ENCODE measurements at regions not wholly inside any gene's neighbourhood (a gene's known extent, or its start where the extent isn't known, plus 50 kb on each side); places are given as distances from the start of the nearest gene placed in this dataset.

DNA sequence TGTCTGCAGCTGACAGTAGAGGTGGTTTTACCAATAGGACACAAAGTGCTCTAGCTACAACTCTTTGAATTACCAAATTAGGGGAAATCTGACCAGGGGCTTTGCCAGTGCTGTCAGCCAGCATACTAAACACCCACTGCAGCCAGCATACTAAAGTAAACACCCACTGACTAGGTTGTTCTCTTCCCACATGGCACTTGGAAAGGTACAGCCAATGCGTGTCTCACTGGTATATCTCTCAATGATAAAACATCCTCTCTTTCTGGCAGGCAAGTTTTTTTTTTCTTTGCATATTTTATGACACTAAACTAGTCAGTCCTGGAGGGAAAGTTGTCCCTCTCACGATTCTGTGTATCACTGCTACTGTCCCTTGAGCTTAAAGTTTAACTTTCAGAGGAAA lies 216.1 kb downstream of the TLE1 start:
- H3K4me3 Mint-ChIP-seq = no peak overlapping the region
- no peaks in the 10 kb centered on the region for H3K36me3 Mint-ChIP-seq (ENCODE audit: low read depth)
- no peak overlapping the region for H3K27ac Mint-ChIP-seq
- no peaks in the 10 kb centered on the region for H3K27me3 Mint-ChIP-seq
- DNase-seq = no peak
- H3K9me3 Mint-ChIP-seq = no peaks in the 10 kb centered on the region
- no peaks in the 10 kb centered on the region for H3K4me1 Mint-ChIP-seq (ENCODE audit: low read depth)

DNA sequence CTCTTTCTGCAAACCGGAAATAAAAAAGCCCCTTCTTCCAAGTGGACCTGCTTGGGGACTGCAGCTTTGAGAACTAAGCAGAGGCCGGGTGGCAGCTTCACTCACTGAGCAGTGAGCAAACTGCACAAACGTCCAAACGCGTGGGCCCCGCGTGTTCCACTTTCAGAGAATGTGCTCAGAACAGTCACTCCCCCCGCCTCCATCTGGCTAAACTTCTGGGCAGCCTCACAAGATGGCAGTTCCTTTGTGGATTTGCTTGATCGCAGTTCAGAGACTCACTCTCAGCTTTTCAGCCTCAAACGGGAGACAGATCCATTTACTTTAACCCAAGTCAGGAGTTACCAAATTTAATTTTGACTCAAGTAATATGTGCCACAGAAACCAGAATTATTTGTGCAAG lies 216.6 kb downstream of the TLE1 start:
- H3K27me3 Mint-ChIP-seq = no peaks in the 10 kb centered on the region
- no peak overlapping the region for H3K27ac Mint-ChIP-seq
- no peak for DNase-seq
- H3K36me3 Mint-ChIP-seq (ENCODE audit: low read depth) = no peaks in the 10 kb centered on the region
- H3K9me3 Mint-ChIP-seq = no peaks in the 10 kb centered on the region
- no peaks in the 10 kb centered on the region for H3K4me1 Mint-ChIP-seq (ENCODE audit: low read depth)
- no peak overlapping the region for H3K4me3 Mint-ChIP-seq

DNA sequence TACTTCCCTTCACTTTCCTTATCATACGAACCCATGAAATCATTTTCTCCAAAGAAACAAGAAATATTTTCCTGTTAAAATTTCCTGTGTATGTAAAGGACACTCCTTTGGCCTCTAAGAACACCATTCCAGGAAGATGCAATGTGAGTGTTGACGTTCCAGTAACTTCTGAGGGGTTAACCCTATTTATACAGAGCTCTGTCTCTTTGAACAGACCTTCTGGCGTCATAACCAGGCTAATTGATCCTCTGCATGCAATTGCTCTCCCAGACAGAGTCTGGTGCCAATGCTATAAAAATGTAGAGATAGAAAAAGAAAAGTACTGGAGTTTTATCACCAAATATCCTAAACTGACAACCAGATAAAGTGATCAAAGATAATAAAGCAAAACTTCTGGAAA lies 218.5 kb downstream of the TLE1 start:
- no peak overlapping the region for H3K27ac Mint-ChIP-seq
- no peak overlapping the region for H3K4me3 Mint-ChIP-seq
- no peak for DNase-seq
- H3K27me3 Mint-ChIP-seq = no peaks in the 10 kb centered on the region
- H3K9me3 Mint-ChIP-seq = no peaks in the 10 kb centered on the region
- no peaks in the 10 kb centered on the region for H3K36me3 Mint-ChIP-seq (ENCODE audit: low read depth)
- H3K4me1 Mint-ChIP-seq (ENCODE audit: low read depth) = no peaks in the 10 kb centered on the region

DNA sequence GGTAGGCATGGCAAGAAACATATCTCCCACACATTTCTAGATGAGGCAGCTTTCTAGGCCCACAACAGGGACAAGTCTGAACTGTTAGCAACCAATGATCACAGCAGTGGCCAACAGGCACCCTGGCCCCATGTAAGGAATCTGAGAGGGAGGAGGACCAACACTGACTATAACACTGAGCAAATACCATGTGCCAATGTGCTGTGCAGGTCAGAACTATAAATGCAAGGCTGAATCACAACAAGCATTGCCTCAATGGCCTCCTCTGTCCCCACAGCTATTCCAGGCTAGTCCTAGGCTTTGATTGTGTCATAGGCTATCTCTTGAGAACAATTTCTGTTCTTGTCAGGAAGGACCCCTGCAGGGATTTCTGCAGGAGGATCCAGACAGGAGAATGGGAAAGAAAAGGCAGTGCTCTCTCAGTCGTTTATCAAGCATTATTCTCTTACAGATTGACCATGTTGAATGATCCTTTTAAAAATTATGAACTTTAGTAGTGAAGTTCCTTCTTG lies 221.2 kb downstream of the TLE1 start:
- no peak for DNase-seq
- Mint-ChIP-seq H3K36me3 (ENCODE audit: low read depth) (no peaks in the 10 kb centered on the region), H3K4me3 (no peak overlapping the region), H3K9me3 (no peaks in the 10 kb centered on the region), H3K27ac (no peak overlapping the region), H3K4me1 (ENCODE audit: low read depth) (no peaks in the 10 kb centered on the region), H3K27me3 (no peaks in the 10 kb centered on the region)

DNA sequence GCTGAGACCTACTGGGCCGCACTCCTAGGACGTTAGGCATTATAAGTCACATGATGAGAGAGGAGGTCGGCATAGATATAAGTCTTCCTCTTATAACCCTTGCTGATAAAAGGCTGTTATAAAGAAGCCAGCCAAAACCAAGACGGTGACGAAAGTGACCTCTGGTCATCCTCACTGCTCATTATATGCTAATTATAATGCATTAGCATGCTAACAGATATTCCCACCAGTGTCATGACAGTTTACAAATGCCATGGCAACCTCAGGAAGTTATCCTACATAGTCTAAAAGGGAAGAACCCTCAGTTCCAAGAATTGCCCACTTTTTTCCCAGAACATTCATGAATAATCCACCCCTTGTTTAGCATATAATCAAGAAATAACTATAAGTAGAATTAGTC lies 222.4 kb downstream of the TLE1 start:
- Mint-ChIP-seq H3K4me1 (ENCODE audit: low read depth) (no peaks in the 10 kb centered on the region), H3K36me3 (ENCODE audit: low read depth) (no peaks in the 10 kb centered on the region), H3K27me3 (no peaks in the 10 kb centered on the region), H3K27ac (no peak overlapping the region), H3K9me3 (no peaks in the 10 kb centered on the region), H3K4me3 (no peak overlapping the region)
- no peak for DNase-seq

DNA sequence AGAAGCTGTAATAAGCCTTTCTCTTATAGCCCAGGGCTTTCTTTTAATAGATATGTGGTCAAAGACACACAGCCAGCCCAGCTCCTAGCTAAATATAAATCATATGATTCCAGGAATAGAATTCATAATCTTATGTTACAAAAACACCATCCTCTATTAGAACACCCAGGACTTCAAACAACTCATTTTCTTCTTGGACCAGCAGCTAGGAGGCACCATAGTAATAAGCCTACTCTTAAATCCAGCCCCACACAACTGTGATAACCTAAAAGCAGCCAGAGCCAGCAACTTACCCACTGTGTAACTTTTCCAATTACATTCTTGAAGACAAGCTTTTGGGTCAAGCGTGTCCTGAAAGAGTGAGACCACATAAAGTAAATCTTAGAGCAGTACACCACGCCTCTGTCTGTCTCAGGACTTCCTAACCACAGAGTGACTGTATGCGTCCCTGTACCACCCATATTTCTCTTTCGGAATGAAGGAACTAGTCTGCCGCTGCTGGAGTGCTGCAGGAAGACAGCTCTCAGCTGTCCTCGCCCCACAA lies 223.8 kb downstream of the TLE1 start:
- Mint-ChIP-seq H3K4me3 (no peak overlapping the region), H3K9me3 (no peaks in the 10 kb centered on the region), H3K27ac (no peak overlapping the region), H3K27me3 (no peaks in the 10 kb centered on the region), H3K36me3 (ENCODE audit: low read depth) (no peaks in the 10 kb centered on the region), H3K4me1 (ENCODE audit: low read depth) (no peaks in the 10 kb centered on the region)
- DNase-seq = no peak

DNA sequence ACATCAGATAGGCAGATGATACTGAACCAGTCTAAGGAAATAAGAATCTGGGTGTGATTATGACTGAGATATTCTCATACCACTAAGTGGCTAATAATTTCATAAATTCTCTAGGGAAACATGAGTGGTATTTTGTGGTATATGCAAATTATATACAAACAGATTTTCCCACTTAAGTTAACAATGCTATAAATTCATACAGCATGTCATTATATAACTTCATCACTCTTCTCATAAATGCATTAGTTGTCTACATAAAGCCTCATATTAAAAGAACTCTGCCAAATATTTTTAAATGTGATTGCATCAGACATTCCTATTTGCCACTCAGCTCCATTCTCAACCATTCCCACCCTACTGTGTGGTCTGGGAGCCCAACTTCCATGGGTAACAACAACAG lies 226.5 kb downstream of the TLE1 start:
- no peak for DNase-seq

DNA sequence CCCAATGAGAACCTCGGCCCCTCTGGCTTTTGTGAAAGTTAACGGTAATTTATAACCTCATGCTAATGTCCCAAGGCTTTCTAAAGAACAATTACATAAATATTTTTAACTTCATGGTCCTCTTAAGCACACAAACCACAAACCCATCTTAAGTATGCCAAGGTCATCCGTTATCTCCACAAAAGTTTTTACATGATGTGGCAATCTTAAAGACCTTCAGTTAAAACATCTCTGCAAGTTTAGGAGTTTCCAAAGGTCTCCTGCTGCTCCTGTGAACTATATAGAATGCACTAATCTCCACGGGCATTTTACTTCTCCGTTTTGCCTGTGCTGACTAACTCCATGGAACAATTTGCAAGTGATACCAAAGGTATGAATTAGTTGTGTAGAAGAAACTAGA lies 228.2 kb downstream of the TLE1 start:
- no peak for DNase-seq

More for the DNA sequence above, 226.5 kb downstream of the TLE1 start:
- Mint-ChIP-seq H3K4me3 (no peak overlapping the region), H3K36me3 (ENCODE audit: low read depth) (no peaks in the 10 kb centered on the region), H3K9me3 (no peaks in the 10 kb centered on the region), H3K4me1 (ENCODE audit: low read depth) (no peaks in the 10 kb centered on the region), H3K27ac (no peak overlapping the region), H3K27me3 (no peaks in the 10 kb centered on the region)

DNA sequence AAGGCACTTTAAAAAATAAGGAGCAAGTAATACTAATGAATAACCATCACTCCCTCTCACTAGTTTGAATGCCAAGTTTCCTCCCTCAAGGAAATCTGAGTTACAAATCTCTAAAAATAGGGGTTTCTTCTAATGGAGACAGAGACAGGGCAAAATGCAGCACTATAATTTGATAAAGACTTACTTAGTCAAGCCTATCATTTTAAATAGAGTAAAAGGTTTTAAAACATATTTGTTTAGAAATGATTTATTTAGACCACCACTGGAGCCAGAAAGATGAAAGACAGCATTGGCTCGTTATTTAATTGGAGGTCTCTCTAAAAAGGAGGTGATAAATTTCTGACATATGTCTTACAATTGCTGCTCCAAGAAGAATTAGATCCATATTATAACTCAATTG lies 228.7 kb downstream of the TLE1 start:
- no peaks in the 10 kb centered on the region for H3K36me3 Mint-ChIP-seq (ENCODE audit: low read depth)
- no peaks in the 10 kb centered on the region for H3K4me1 Mint-ChIP-seq (ENCODE audit: low read depth)
- DNase-seq = no peak
- H3K27me3 Mint-ChIP-seq = no peaks in the 10 kb centered on the region
- peaks cover 4% of the 10 kb centered on the region for H3K9me3 Mint-ChIP-seq
- no peak overlapping the region for H3K27ac Mint-ChIP-seq
- H3K4me3 Mint-ChIP-seq = no peak overlapping the region

More for the DNA sequence above, 228.2 kb downstream of the TLE1 start:
- Mint-ChIP-seq H3K27me3 (no peaks in the 10 kb centered on the region), H3K9me3 (peaks cover 4% of the 10 kb centered on the region), H3K27ac (no peak overlapping the region), H3K4me3 (no peak overlapping the region), H3K4me1 (ENCODE audit: low read depth) (no peaks in the 10 kb centered on the region), H3K36me3 (ENCODE audit: low read depth) (no peaks in the 10 kb centered on the region)

DNA sequence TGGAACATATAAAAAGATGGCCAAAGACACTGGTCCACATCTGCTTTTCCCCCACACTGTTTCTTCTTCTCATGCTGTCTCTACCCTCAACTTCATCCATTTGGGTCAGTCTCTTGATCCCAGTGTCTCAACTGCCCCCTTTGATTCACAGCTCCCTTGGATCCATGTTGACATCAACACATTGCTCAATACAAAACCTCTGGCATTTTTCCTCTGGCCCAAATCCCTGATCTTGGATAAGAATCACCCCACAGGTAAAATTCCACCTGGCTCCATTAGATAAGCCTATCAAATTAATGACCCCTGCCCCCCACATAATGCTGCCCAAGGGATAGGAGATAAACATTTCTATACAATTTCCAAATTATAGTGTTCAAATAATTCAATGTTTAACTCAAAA lies 229.8 kb downstream of the TLE1 start:
- H3K36me3 Mint-ChIP-seq (ENCODE audit: low read depth) = no peaks in the 10 kb centered on the region
- DNase-seq = no peak
- no peak overlapping the region for H3K4me3 Mint-ChIP-seq
- no peaks in the 10 kb centered on the region for H3K27me3 Mint-ChIP-seq
- peaks cover 4% of the 10 kb centered on the region for H3K9me3 Mint-ChIP-seq
- no peak overlapping the region for H3K27ac Mint-ChIP-seq
- no peaks in the 10 kb centered on the region for H3K4me1 Mint-ChIP-seq (ENCODE audit: low read depth)

DNA sequence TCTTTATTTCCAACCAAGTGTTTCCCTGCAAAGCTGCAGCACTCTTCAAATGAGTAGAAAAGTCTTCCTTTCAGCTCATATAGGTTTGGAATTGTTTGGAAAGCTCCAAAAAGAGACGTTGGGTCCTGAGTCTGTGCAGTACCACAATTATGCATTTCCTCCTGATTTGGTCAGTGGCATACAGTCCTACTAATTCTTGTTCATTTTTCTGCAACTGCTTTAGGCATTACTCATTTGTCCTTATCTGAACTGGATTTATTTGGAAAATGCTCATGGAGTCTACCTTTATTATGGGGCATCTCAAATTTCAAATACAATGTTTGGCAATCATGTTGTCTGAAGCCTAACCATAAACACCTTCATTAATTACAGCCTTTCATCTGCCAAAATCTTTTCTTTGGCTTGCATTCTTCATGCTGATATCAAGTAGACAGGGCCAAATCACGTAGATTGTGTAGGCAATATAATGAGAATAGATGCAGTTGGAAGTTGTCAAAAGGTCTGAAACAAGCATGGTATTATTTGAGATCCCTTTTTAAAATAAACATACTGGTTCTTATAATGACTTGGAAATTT lies 232.8 kb downstream of the TLE1 start:
- H3K4me1 Mint-ChIP-seq (ENCODE audit: low read depth) = no peaks in the 10 kb centered on the region
- peaks cover 4% of the 10 kb centered on the region for H3K9me3 Mint-ChIP-seq
- no peaks in the 10 kb centered on the region for H3K27me3 Mint-ChIP-seq
- no peak overlapping the region for H3K4me3 Mint-ChIP-seq
- no peak overlapping the region for H3K27ac Mint-ChIP-seq
- no peak for DNase-seq
- no peaks in the 10 kb centered on the region for H3K36me3 Mint-ChIP-seq (ENCODE audit: low read depth)

DNA sequence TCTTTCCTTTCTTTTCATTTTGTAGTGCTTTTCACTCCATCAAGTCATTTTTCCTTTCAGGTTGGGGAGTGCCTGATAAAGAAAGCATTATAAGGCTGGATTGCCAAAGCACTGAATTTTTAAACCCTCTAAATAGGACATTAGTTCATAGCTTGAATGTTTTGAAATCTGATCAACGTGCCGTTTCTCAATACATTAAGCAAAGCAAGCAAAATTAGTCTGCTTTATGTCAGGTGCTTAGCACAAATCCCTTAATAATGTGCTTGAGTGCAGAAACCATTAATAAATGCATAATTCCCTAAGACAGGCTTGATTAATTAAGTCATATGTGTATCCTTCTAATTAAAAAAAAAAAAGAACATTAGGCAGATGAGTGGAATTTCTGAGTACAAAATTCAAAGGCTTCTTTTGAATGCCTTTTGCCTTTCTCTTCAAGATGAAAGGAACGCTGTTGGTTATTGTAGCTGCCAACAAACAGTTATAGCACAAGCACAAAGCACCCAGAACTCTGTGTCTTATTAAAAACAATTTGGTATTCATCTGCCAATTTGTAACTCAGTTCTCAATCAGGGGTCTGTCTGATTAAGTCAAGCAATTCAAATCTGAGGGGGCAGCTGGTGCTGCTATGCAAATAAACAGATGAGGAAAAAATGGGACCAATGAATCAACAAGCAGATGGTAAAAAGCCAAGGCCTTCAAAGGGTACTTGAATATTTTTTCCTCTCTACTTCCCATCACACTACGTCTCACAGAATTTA lies 233.7 kb downstream of the TLE1 start:
- no peak for DNase-seq
- no peaks in the 10 kb centered on the region for H3K36me3 Mint-ChIP-seq (ENCODE audit: low read depth)
- peaks cover 4% of the 10 kb centered on the region for H3K9me3 Mint-ChIP-seq
- no peak overlapping the region for H3K4me3 Mint-ChIP-seq
- H3K4me1 Mint-ChIP-seq (ENCODE audit: low read depth) = no peaks in the 10 kb centered on the region
- no peaks in the 10 kb centered on the region for H3K27me3 Mint-ChIP-seq
- H3K27ac Mint-ChIP-seq = no peak overlapping the region

DNA sequence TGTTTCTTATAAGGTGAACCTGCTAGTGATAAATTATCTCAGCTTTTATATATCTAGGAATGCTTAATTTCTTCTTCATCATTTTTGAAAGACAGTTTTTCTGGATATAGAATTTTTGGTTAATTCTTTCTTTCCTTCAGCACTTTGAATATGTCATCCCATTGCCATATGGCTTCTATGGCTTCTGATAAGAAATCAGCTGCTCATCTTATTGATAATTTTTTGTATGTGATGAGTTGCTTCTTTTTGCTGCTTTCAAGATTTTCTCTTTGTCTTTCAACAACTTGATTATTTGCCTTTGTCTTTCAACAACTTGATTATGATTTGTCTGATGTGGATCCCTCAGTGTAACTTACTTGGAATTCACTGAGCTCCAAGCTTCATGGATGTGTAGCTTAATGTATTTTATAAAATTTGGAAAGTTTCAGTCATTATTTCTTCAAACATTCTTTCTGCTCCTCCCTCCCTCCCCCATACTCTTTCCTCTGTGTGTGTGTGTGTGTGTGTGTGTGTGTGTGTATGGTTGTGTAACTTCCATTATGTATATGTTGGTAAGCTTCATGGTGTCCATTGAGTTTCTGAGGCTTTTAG lies 243.9 kb downstream of the TLE1 start:
- Mint-ChIP-seq H3K27me3 (no peaks in the 10 kb centered on the region), H3K4me3 (no peak overlapping the region), H3K27ac (no peak overlapping the region), H3K4me1 (ENCODE audit: low read depth) (no peaks in the 10 kb centered on the region), H3K9me3 (peaks cover 37% of the 10 kb centered on the region), H3K36me3 (ENCODE audit: low read depth) (no peaks in the 10 kb centered on the region)
- DNase-seq = no peak

DNA sequence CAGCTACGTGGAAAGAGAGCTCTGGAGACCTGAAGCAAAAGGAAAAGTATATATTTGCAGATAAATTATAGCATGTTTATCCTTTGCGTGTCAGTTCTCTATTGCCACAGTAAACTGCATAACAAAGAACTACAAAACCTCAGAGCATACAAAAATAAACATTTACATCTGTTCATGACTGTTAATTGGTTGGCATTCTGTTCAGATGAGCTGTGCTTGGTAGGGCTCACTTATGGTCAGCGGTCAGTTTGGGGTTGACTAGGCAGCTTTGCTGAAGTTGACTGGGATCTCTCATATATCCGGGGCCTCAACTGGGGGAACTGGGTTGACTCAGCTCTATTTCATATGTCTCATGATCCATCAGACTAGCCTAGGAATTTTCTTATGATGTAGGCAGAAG lies 257.7 kb downstream of the TLE1 start:
- DNase-seq = no peak

DNA sequence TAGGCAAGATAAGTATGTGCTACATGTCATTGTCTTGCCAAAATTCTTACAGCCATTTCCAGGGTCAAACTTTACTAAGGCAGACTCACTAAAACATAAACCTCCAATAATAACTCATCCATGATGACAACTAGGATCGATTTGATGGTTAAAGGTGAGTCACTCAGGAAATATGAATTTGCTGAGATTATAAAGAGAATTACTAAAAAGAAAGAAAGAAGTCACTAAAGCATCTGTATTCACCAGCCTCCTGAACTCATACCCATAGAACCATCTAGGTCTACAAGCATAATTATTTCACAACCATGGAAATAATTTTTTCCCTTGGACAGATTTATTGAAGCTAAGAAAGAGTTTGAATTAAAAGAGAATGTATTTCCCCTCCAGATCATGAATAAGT lies 258.6 kb downstream of the TLE1 start:
- H3K4me3 Mint-ChIP-seq = no peak overlapping the region
- no peaks in the 10 kb centered on the region for H3K27me3 Mint-ChIP-seq
- no peak overlapping the region for H3K27ac Mint-ChIP-seq
- H3K36me3 Mint-ChIP-seq (ENCODE audit: low read depth) = no peaks in the 10 kb centered on the region
- no peaks in the 10 kb centered on the region for H3K4me1 Mint-ChIP-seq (ENCODE audit: low read depth)
- peaks cover 14% of the 10 kb centered on the region for H3K9me3 Mint-ChIP-seq
- DNase-seq = no peak

More for the DNA sequence above, 257.7 kb downstream of the TLE1 start:
- Mint-ChIP-seq H3K4me3 (no peak overlapping the region), H3K36me3 (ENCODE audit: low read depth) (no peaks in the 10 kb centered on the region), H3K9me3 (peaks cover 11% of the 10 kb centered on the region), H3K27me3 (no peaks in the 10 kb centered on the region), H3K4me1 (ENCODE audit: low read depth) (no peaks in the 10 kb centered on the region), H3K27ac (no peak overlapping the region)
